CD4-positive, alpha-beta T cell (primary cell): ENCODE measurements at regions not wholly inside any gene's neighbourhood (a gene's known extent, or its start where the extent isn't known, plus 50 kb on each side); places are given as distances from the start of the nearest gene placed in this dataset.
A peak's percentile ranks its signal among the peaks of the same experiment; 100 is the strongest.

Source experiments
- ATAC-seq: fragments of 200-7000 bp; cut with Tn5 transposase; one replicate; pipeline ENCODE4 v1.10.0; 2022; ENCODE audit warnings: mild to moderate bottlenecking; ENCODE audit not compliant: poor library complexity
- CTCF ChIA-PET: fragments of 350-600 bp; sonication (Branson Sonifier 250); formaldehyde crosslinking; loops from one replicate; lab custom pipeline; 2021; ENCODE audit warnings: antibody characterized with exemption, inconsistent platforms; lab: Charles Lee
- POLR2A ChIA-PET: fragments of 350-600 bp; sonication (Branson Sonifier 250); formaldehyde crosslinking; loops from one replicate; lab custom pipeline; 2021; ENCODE audit warnings: antibody characterized with exemption, inconsistent platforms; lab: Charles Lee
- DNase-seq, 14 experiments: peaks; one replicate each; pipeline ENCODE4 v3.0.0-alpha.2; 2013 to 2020; ENCODE audit warnings: mixed read lengths in 2 of 14
- H3K27ac ChIP-seq, 2 donors: one replicate each; pipeline versions ENCODE4 v1.5.1 to v1.7.0; 2013; ENCODE audit warnings: low read length in 2 of 2, low read depth in 1 of 2, mild to moderate bottlenecking in 1 of 2
- H3K27me3 ChIP-seq, 2 experiments: 1 replicate in 1 of 2; 2 replicates in 1 of 2; pipeline versions ENCODE4 v1.6.1 to v1.7.0; 2013; ENCODE audit warnings: low read length in 2 of 2, control low read depth in 1 of 2, mild to moderate bottlenecking in 1 of 2, moderate library complexity in 1 of 2; ENCODE audit not compliant: insufficient read depth in 2 of 2, control insufficient read depth in 1 of 2
- H3K36me3 ChIP-seq: one replicate; pipeline ENCODE4 v1.6.1; 2013; ENCODE audit warnings: low read length, control low read depth; ENCODE audit not compliant: insufficient read depth
- H3K4me1 ChIP-seq: one replicate; pipeline ENCODE4 v1.6.1; 2013; ENCODE audit warnings: low read length, control low read depth; ENCODE audit not compliant: insufficient read depth
- H3K4me3 ChIP-seq: one replicate; pipeline ENCODE4 v1.5.1; 2013; ENCODE audit warnings: mild to moderate bottlenecking, low read length, moderate library complexity
- H3K9me3 ChIP-seq, 2 experiments: 1 replicate in 1 of 2; 2 replicates in 1 of 2; pipeline versions ENCODE4 v1.6.1 to v1.7.0; 2013; ENCODE audit warnings: low read length in 2 of 2, mild to moderate bottlenecking in 2 of 2, control low read depth in 1 of 2, moderate library complexity in 1 of 2; ENCODE audit not compliant: control insufficient read depth in 1 of 2, insufficient read depth in 1 of 2
- H3K27ac Mint-ChIP-seq: one replicate; pipeline ENCODE4 v1.8.0; 2020; ENCODE audit warnings: mixed read lengths
- H3K27me3 Mint-ChIP-seq: one replicate; pipeline ENCODE4 v1.8.0; 2021; ENCODE audit warnings: mixed read lengths
- H3K36me3 Mint-ChIP-seq: one replicate; pipeline ENCODE4 v1.8.0; 2021; ENCODE audit warnings: low read depth, mixed read lengths
- H3K4me1 Mint-ChIP-seq: one replicate; pipeline ENCODE4 v1.8.0; 2021; ENCODE audit warnings: low read depth, mixed read lengths
- H3K4me3 Mint-ChIP-seq: one replicate; pipeline ENCODE4 v1.8.0; 2020; ENCODE audit warnings: mild to moderate bottlenecking, mixed read lengths
- H3K9me3 Mint-ChIP-seq: one replicate; pipeline ENCODE4 v1.8.0; 2020; ENCODE audit warnings: mixed read lengths
- CTCF ChIP-seq: fragments of 200-600 bp; IDR thresholded peaks from one replicate; pipeline ENCODE4 v1.8.0; 2022; ENCODE audit warnings: antibody characterized with exemption, mild to moderate bottlenecking
- intact Hi-C, 2 experiments: fragments of 100-400 bp; cut with DNase I in 1 of 2; cut with micrococcal nuclease in 1 of 2; formaldehyde crosslinking; loops; one replicate each; pipeline versions ENCODE4 v1.15.1 to v1.9.0; 2023 to 2025; cut with DNase I, micrococcal nuclease

DNA sequence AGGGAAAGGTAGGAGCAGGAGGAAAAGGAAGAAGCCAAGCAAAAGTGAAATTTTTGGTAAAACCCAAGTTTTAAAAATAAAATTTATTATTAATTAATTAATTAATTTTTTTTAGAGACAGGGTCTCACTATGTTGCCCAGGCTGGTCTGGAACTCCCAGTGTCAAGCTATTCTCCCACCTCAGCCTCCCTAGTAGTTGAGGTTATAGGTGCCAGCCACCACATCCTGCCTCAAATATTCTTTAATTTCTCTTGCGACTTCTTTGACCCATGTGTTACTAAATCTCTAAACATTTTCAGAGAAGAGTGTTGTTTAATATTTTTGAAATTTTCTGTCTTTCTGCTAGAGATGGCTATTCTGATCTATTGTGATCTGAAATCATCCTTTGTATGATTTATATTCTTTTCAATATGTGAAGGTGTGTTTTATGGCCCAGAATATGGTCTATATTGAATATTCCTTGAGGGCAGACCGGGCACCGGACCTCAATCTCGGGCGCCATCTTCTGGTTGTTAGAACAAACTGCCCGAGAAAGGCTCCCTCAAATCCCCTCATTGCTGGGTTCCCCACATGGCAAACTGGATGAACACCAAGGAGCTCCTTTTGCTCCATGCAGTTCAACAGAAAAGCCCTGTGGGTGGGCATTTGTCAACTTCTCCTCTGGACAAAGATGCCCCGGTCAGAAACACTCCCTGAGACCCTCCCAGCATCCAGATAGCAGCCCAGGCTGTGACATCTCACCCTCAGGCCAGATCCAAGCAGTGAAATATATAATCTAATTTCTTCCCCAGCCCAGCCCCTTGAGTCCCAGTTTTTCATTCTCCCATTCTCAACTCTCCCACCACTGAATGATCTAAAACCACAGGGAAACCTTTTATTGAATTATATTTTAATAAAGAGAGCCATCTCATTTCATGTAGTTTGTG lies 110.5 kb downstream of the ASCL4 start:
- H3K27ac ChIP-seq, result no peak overlapping the region
- TF ChIP-seq CTCF, result peak; percentile 37
- no peaks in the 10 kb centered on the region for H3K9me3 ChIP-seq
- POLR2A ChIA-PET, result no interaction called here
- no peak overlapping the region for H3K27ac Mint-ChIP-seq
- H3K4me1 ChIP-seq, result no peaks in the 10 kb centered on the region
- CTCF ChIA-PET, result interaction anchor here (0.7 kb wide), 1 partner anchor 209 kb away, joined by 3 read pairs; no protein-coding TSS in a partner anchor
- intact Hi-C loops, result loop anchor here (1.0 to 5.0 kb wide), 2 partner anchors 208 to 209 kb away; no protein-coding TSS in a partner anchor
- DNase-seq (peak in 10 of 14 experiments; percentile 4 to 67 (median 22)), ATAC-seq (no peak)
- no peak overlapping the region for H3K4me3 ChIP-seq
- no peaks in the 10 kb centered on the region for H3K36me3 Mint-ChIP-seq
- no peaks in the 10 kb centered on the region for H3K36me3 ChIP-seq
- no peaks in the 10 kb centered on the region for H3K4me1 Mint-ChIP-seq
- no peaks in the 10 kb centered on the region for H3K9me3 Mint-ChIP-seq
- peaks cover 0 to 7% of the 10 kb centered on the region in 2 experiments for H3K27me3 ChIP-seq
- peaks cover 53% of the 10 kb centered on the region for H3K27me3 Mint-ChIP-seq
- H3K4me3 Mint-ChIP-seq, result no peak overlapping the region

DNA sequence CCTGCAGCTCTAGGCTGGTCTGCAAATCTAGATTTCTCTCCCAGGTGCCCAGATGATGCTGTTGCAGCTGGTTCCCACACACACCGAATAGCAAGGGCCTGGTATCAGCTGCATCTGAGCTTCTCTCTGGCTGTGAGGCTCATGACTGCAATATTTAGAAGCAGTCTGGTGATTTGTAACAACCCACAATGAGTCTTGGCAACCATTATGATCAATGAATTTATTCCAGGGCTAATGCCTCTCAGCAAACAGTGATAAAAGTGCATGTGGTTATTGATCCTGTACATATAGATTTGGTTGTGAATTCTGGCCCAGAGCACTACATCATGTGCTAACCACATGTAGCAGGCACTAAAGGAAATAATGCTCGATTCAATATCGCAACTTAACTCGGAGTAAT lies 114.3 kb downstream of the ASCL4 start:
- ChIA-PET CTCF (no interaction called here), POLR2A (no interaction called here)
- H3K4me1 ChIP-seq, result no peaks in the 10 kb centered on the region
- Mint-ChIP-seq H3K27ac (no peak overlapping the region), H3K4me3 (no peak overlapping the region), H3K27me3 (peaks cover 41% of the 10 kb centered on the region), H3K9me3 (no peaks in the 10 kb centered on the region), H3K36me3 (no peaks in the 10 kb centered on the region), H3K4me1 (no peaks in the 10 kb centered on the region)
- no peak overlapping the region for H3K4me3 ChIP-seq
- H3K27ac ChIP-seq, result no peak overlapping the region
- no peaks in the 10 kb centered on the region for H3K36me3 ChIP-seq
- ATAC-seq (no peak), DNase-seq (no peak)
- no peaks in the 10 kb centered on the region for H3K9me3 ChIP-seq
- intact Hi-C loops, result loop anchor here (1.0 to 5.0 kb wide), 2 partner anchors 211 to 213 kb away; no protein-coding TSS in a partner anchor
- no peak for TF ChIP-seq CTCF
- H3K27me3 ChIP-seq, result peaks cover 0 to 7% of the 10 kb centered on the region in 2 experiments

GRCh38 chr12:107891967-107892366 lies 117.5 kb downstream of the ASCL4 start:
- H3K4me1 Mint-ChIP-seq, result no peaks in the 10 kb centered on the region
- H3K27me3 ChIP-seq, result peaks cover 0 to 1% of the 10 kb centered on the region in 2 experiments
- peak in 1 of 14 experiments; percentile 9 for DNase-seq
- no peaks in the 10 kb centered on the region for H3K36me3 Mint-ChIP-seq
- no peaks in the 10 kb centered on the region for H3K4me1 ChIP-seq
- ATAC-seq, result no peak
- ChIA-PET POLR2A (no interaction called here), CTCF (no interaction called here)
- no peaks in the 10 kb centered on the region for H3K36me3 ChIP-seq
- H3K27ac ChIP-seq, result no peak overlapping the region
- no peaks in the 10 kb centered on the region for H3K9me3 ChIP-seq
- intact Hi-C loops, result no loop called here
- TF ChIP-seq CTCF, result no peak
- no peak overlapping the region for H3K4me3 ChIP-seq
- H3K4me3 Mint-ChIP-seq, result no peak overlapping the region
- no peaks in the 10 kb centered on the region for H3K9me3 Mint-ChIP-seq
- no peak overlapping the region for H3K27ac Mint-ChIP-seq
- H3K27me3 Mint-ChIP-seq, result peaks cover 42% of the 10 kb centered on the region
